Occipital lobe (tissue), 1 donor: ENCODE measurements at regions not wholly inside any gene's neighbourhood (a gene's known extent, or its start where the extent isn't known, plus 50 kb on each side); places are given as distances from the start of the nearest gene placed in this dataset.

Experiments
- DNase-seq: peaks from one replicate; lab custom pipeline; 2025; lab: John Stamatoyannopoulos, UW

GRCh38 chr10:78981257-78981969 is 87.4 kb upstream of the ZMIZ1 start:
- DNase-seq = no peak

GRCh38 chr10:78981970-78982281 is 86.8 kb upstream of the ZMIZ1 start:
- DNase-seq = no peak

- no peak for DNase-seq
Observed at GRCh38 chr10:78982726-78983125, 86.0 kb upstream of the ZMIZ1 start.

DNA sequence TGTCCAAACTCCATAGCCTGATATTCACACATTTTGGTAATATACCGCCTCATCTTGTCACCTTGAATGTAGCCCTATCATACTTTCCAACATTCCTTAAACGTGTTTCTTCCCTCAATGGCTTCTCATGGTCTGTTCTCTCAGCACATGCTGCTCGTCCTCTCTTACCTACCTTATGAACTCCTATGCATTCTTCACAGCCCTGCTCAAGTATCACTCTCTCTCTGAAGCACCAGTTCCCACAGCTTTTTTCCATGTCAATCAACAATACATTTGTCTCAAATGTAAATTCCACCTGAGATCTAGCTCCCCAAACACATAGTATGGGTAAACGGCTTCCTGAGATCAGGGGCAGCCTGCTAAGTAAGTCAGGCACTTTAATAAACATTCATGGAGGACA is 85.2 kb upstream of the ZMIZ1 start:
- DNase-seq = no peak

GRCh38 chr10:78985973-78986818 is 82.6 kb upstream of the ZMIZ1 start:
- no peak for DNase-seq

DNA sequence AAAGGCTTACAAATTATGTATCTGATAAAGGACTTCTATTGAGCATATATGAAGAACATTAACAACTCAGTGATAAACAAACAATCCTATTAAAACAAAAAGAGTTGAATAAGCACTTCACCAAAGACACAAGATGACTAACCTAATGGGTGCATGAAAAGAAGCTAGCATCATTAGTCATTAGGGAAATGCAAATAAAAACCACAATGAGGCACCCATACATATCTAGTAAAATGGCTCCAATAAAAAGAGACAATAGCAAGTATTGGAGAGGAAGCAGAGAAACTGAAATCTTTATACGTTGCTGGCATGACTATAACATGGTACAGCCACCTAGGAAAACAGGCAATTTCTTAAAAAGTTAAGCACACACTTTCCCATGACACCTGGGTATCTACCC is 77.6 kb upstream of the ZMIZ1 start:
- DNase-seq = no peak

DNA sequence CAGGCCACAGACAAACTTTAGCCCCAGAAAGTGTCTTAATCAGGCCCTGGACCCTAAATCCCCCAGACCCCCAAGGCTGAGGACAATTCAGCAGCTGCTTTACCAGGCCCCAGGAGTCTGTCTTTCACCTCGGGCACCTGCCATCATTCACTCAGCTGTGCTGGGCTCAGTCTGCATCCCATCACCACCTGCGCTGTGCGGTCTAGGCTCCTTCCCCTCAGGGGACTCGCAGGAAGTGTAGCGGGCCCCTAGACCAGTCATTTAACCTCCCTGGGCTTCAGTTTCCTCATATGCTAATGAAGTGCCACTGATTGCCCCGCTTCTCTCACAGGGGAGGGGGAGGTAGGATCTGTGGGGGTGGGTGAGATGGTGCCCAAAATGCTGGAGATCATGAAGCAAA is 76.4 kb upstream of the ZMIZ1 start:
- no peak for DNase-seq

DNA sequence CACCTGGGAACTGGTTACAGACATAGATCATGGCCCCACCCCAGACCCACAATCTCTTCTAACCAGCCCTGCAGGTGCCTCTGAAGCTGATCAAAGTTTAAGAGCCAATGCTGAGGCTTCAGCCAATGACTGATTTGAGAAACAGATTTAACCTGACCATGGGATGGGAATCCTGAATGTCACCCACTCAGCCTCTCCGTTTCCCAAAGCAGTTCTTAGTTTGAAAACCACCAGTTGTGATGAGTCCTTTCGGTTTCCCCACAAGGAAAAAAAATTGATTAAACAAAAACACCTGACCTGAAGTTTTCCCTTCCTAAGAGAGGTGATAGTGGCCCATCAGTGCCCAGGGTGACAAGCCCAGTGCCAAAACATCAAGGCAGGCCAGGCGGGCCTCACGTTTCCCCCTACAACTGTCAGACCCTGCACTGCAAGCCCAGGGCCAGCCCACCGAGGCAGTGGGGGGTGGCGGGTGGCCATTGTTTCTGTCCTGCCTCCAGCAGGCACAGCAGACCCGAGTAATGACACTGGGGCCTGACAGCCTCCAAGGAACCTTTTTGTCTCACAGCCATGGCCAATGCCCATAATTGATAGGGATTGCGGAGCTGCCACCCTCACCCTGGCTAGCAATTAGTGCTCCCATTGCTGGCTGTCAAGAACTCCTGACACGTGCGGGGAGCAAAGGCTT is 75.4 kb upstream of the ZMIZ1 start:
- no peak for DNase-seq

- no peak for DNase-seq
Observed at GRCh38 chr10:78995987-78996791, 72.6 kb upstream of the ZMIZ1 start.

DNA sequence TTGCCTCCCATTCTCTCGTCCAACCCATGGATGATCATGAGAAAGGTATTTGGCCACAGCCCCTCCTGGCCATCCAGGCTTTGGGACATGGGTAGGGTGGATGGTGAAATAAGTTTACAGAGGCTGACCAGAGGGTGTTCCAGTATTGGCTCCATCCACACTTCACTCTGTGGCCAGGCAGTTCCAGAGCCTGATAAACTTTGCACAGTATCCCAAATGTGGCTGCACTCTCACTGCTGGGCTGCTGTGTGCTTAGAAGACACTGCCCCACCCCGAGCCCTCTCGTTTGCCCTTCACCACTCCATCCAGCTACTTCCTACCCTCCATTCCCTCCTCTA is 72.0 kb upstream of the ZMIZ1 start:
- no peak for DNase-seq

DNA sequence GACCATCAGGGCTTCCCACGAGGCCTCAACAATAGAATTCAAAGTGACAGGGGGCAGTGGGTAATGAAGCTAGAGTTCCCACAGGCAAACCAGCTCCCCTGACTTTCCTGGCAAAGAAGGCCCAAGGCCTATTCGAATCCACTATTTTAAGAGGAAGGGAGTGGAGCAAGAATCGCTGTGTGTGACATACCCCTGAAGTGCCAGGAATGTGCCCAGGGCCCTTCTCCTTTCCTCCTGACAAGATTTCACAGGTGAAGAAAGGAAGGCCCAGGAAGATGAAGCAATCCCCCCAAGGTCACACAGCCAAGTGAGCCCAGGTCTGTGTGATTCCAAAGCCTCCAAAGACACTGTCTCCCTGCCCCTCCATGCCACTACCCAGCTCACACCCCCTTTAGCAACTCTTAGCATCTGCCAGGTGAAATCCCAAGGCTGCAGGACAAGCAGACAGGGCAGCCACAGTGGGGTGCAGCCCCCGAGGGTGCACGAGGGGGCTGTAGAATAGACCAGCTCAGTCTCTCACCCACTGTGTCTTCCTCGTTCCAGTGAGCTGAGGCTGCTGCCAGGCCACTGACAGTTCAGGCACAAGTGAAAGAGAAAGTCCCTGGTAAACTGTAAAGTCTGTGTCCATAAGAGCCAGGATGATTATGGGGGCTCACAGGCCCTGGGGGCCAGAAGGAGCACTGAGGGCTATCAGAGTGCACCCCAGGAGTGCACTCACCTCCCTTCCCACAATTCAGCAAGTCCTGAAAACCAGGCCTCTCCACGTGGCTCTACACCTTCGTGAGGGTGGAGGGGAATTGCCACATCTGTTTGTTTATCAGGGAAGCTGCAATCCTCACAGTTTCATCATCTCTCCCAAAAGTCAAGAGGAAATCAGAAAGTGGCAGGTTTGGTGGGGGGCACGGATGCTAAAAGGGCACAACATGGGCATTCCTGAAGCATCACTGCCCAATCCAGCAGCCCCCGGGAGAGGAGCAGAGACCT is 70.8 kb upstream of the ZMIZ1 start:
- no peak for DNase-seq

DNA sequence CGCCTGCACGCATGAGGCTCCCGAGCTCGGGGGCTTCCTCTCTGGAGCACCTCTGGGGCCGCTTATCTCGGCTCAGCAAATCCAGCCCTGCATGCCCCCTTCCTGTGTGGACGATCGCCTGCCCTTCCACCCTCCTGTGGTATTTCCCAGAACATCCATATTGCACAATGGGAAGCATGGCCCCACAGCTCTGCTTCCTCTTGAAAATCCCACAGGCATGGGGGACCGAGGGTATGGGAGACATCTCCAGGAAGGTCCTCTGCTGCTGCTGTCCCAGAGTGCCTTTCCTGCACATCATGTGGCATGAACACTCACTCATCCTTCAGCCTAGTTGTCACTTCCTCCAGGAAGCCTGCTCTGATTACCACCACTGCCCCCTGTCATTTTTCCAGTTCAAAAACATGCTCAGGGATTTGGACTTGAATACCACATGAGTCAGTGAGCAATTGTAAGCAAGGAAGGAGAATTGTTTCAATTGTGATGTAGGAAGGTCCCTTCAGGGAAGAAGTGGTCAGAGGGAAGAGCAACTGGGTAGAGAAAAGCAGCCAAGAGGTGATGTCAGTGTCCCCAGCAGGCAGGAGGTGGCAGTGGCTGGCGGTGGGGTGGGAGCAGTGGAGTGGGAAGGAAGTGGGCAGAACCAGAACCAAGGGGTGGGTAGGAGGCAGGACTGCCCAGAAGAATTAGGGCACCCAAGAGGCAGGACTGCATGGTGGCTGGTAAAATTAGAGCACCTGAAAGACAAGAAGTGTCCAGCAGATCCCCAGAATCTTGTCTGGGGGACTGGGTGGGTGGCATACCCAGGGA is 67.5 kb upstream of the ZMIZ1 start:
- no peak for DNase-seq

DNA sequence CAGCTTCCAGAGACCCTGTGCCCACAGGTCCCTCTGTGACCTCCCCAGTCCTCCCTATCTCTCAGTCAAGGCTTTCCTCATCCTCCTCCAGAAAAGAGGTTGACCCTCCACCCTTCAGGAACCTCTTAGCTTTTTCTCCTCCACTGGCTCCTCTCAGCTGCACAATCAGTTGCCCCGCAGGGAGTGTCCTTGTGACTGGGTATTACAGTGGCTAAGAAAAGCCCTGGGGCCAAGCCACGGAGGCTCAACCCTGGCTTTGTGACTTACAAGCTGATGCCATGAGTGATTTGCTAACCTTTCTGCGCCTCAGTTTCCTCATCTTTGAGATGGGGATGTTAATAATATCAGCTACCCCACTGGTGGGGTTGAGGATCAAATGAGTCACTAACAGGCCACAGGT is 66.4 kb upstream of the ZMIZ1 start:
- no peak for DNase-seq

GRCh38 chr10:79003183-79004100 is 65.3 kb upstream of the ZMIZ1 start:
- DNase-seq = no peak

DNA sequence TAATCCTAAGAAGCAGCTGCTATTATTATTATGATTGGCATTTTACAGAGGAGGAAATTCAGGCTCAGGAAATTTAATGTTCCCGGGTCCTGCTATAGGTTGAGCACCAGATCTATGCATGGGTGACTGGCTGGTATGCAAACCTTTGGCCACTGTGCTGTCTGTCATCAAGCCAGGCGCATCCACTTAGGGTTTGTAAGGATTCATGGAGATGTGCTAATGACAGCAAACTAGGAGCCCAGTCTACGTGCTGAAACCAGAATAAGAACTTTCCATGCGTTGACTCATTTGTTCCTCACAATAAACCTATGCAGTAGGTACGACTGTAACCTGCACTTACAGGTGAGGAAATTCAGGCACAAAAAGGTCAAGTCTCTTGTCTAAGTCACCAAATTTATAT is 64.5 kb upstream of the ZMIZ1 start:
- no peak for DNase-seq

DNA sequence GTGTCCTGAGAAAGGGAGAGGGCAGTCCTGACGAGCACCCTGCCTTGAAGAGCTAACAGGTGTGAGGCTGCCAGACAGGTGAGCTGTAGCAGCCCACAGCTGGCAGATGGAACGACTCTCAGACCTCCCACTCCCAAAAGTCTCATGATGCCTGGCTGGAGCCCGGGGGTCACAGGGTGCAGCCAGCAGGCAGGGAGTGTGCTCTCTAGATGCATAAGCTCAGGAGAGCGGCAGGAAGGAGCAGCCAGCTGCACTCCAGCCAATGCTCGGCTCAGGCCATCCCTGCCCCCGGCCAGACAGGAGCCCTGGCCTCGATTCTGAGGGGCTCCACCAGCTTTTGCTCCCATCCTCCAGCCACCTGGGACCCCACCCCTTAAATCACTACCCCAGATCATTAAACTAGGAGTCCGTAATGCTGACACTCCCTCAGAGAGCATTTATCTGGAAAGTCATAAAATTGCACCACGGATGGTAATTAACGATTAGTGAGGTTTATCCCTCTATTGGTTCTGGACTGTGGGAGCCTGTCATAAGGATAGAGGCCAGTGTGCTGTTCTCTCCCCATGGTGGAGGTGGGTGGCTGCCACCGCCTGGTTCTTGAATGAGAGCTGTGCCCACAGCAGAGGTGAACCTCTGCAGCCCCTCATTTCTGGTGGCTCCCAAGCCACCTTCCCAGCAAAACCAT is 63.5 kb upstream of the ZMIZ1 start:
- DNase-seq = no peak

GRCh38 chr10:79007018-79007417 is 61.7 kb upstream of the ZMIZ1 start:
- no peak for DNase-seq
